Liver (tissue), 8 donors: ENCODE measurements at regions not wholly inside any gene's neighbourhood (a gene's known extent, or its start where the extent isn't known, plus 50 kb on each side); places are given as distances from the start of the nearest gene placed in this dataset.
"Not testable (repeated sequence)": the region's sequence is repeated elsewhere in the genome, so short reads cannot be mapped to it uniquely, and the experiment has no call there.

Source experiments
- DNase-seq: peaks from one replicate; pipeline ENCODE4 v3.0.0-alpha.2; 2017; ENCODE audit warnings: low spot score
- H3K27ac ChIP-seq, 2 donors: one replicate each; pipeline ENCODE4 v1.7.0; 2013; ENCODE audit warnings: inconsistent platforms in 2 of 2, low read length in 2 of 2, control low read depth in 1 of 2, low read depth in 1 of 2, mild to moderate bottlenecking in 1 of 2
- H3K27me3 ChIP-seq, 4 donors: one replicate each; pipeline versions ENCODE4 v1.6.1 to v1.7.0; 2013; ENCODE audit warnings: low read length in 3 of 4, inconsistent platforms in 1 of 4, mild to moderate bottlenecking in 1 of 4, moderate library complexity in 1 of 4; ENCODE audit not compliant: control insufficient read depth in 4 of 4, insufficient read depth in 4 of 4
- H3K36me3 ChIP-seq, 4 donors: one replicate each; pipeline versions ENCODE4 v1.6.1 to v1.7.0; 2013; ENCODE audit warnings: low read length in 3 of 4, mild to moderate bottlenecking in 3 of 4, low read depth in 1 of 4, moderate library complexity in 1 of 4; ENCODE audit not compliant: control insufficient read depth in 4 of 4, insufficient read depth in 3 of 4
- H3K4me1 ChIP-seq, 4 donors: one replicate each; pipeline versions ENCODE4 v1.6.1 to v1.7.0; 2013; ENCODE audit warnings: low read length in 3 of 4, mild to moderate bottlenecking in 3 of 4, moderate library complexity in 1 of 4; ENCODE audit not compliant: control insufficient read depth in 4 of 4, insufficient read depth in 4 of 4
- H3K4me3 ChIP-seq, 3 donors: one replicate each; pipeline versions ENCODE4 v1.6.1 to v1.7.0; 2013; ENCODE audit warnings: low read length in 3 of 3, control low read depth in 1 of 3, low read depth in 1 of 3, mild to moderate bottlenecking in 1 of 3
- H3K9ac ChIP-seq, 2 donors: one replicate each; pipeline ENCODE4 v1.7.0; 2013; ENCODE audit warnings: low read length in 2 of 2, mild to moderate bottlenecking in 2 of 2, moderate library complexity in 2 of 2, control low read depth in 1 of 2, low read depth in 1 of 2
- H3K9me3 ChIP-seq, 4 donors: one replicate each; pipeline versions ENCODE4 v1.6.1 to v1.7.0; 2013; ENCODE audit warnings: low read length in 3 of 4; ENCODE audit not compliant: control insufficient read depth in 4 of 4
- FOXA1 ChIP-seq: IDR thresholded peaks from 2 replicates; pipeline ENCODE4 v1.6.1; 2016; ENCODE audit warnings: antibody characterized with exemption
- FOXA2 ChIP-seq: IDR thresholded peaks from 2 replicates; pipeline ENCODE4 v1.6.1; 2016; ENCODE audit warnings: antibody characterized with exemption
- HNF4A ChIP-seq, 2 donors: conservative IDR thresholded peaks; 2 replicates each; pipeline ENCODE4 v1.6.1; 2016; ENCODE audit warnings: antibody characterized with exemption in 2 of 2, mild to moderate bottlenecking in 2 of 2
- HNF4G ChIP-seq: IDR thresholded peaks from 2 replicates; pipeline ENCODE4 v1.6.1; 2016; ENCODE audit warnings: antibody characterized with exemption
- JUND ChIP-seq, 2 donors: IDR thresholded peaks; 2 replicates each; pipeline ENCODE4 v1.6.1; 2016; ENCODE audit warnings: antibody characterized with exemption in 2 of 2
- RAD21 ChIP-seq, 2 donors: IDR thresholded peaks; 2 replicates each; pipeline ENCODE4 v1.6.1; 2016; ENCODE audit warnings: antibody characterized with exemption in 2 of 2, mild to moderate bottlenecking in 2 of 2
- RXRA ChIP-seq, 2 donors: IDR thresholded peaks; 2 replicates each; pipeline ENCODE4 v1.6.1; 2017 to 2018; ENCODE audit warnings: antibody characterized with exemption in 2 of 2, mild to moderate bottlenecking in 1 of 2
- SP1 ChIP-seq: IDR thresholded peaks from 2 replicates; pipeline ENCODE4 v1.6.1; 2018; ENCODE audit warnings: antibody characterized with exemption, mild to moderate bottlenecking
- TAF1 ChIP-seq: conservative IDR thresholded peaks from 2 replicates; pipeline ENCODE4 v1.6.1; 2016; ENCODE audit warnings: antibody characterized with exemption, mild to moderate bottlenecking
- YY1 ChIP-seq: IDR thresholded peaks from 2 replicates; pipeline ENCODE4 v1.6.1; 2016; ENCODE audit warnings: antibody characterized with exemption, mild to moderate bottlenecking
- ZBTB33 ChIP-seq: IDR thresholded peaks from 2 replicates; pipeline ENCODE4 v1.6.1; 2016; ENCODE audit warnings: antibody characterized with exemption
- WGBS: extraction: QIAGEN DNeasy Blood & Tissue Kit; methylation state at CpG from one replicate; pipeline ENCODE4 v1.1.7; 2013; 5-methylcytosine and 5-hydroxymethylcytosine counted together
- TF ChIP-seq, protein P1 (sequence below): IDR thresholded peaks from 2 replicates; pipeline ENCODE4 v1.6.1; 2016; ENCODE audit warnings: antibody characterized with exemption
- TF ChIP-seq, protein P2 (sequence below): fragments of 150-350 bp; IDR thresholded peaks from 2 replicates; pipeline ENCODE4 v1.5.1; 2017; ENCODE audit warnings: improper control_type of control experiment, low read depth, low read length; ENCODE audit not compliant: missing input control
- donor health status: healthy.
- donor health status: healthy.
- donor health status: healthy.
- donor health status: healthy.
- donor health status: healthy.

DNA sequence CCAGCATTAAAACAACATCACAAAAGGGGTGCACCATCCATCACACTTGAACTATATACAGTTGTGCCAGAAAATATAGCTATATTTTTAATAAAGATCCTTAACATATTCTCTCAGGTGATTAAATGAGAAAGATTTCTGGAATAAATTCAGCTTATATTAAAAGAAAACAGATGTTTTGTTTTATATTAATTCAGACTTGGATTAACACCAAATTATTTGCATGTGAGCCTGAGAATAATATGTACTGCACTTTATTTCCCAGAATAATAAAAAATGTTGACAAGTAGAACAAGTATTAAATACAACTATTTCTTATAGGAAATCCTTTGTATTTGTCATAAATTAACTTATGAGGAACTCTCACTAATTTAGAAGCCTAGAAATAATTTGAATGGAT lies 1467.4 kb downstream of the RAPGEF2 start:
- no peaks in the 10 kb centered on the region for H3K36me3 ChIP-seq

DNA sequence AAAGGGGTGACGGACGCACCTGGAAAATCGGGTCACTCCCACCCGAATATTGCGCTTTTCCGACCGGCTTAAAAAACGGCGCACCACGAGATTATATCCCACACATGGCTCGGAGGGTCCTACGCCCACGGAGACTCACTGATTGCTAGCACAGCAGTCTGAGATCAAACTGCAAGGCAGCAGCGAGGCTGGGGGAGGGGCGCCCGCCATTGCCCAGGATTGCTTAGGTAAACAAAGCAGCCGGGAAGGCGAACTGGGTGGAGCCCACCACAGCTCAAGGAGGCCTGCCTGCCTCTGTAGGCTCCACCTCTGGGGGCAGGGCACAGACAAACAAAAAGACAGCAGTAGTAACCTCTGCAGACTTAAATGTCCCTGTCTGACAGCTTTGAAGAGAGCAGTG lies 1471.4 kb downstream of the RAPGEF2 start:
- not testable (repeated sequence) for H3K9ac ChIP-seq, DNase-seq, H3K4me3 ChIP-seq, H3K27me3 ChIP-seq, H3K4me1 ChIP-seq, H3K9me3 ChIP-seq, H3K27ac ChIP-seq, H3K36me3 ChIP-seq
- 82% methylated on average over 18 of the region's 18 CpGs for WGBS

More for the DNA sequence above, 1467.4 kb downstream of the RAPGEF2 start:
- Histone ChIP-seq H3K27ac (no peak overlapping the region), H3K4me3 (no peak overlapping the region), H3K9ac (no peak overlapping the region), H3K9me3 (no peaks in the 10 kb centered on the region), H3K4me1 (no peaks in the 10 kb centered on the region), H3K27me3 (no peaks in the 10 kb centered on the region)
- TF ChIP-seq, protein P1, sequence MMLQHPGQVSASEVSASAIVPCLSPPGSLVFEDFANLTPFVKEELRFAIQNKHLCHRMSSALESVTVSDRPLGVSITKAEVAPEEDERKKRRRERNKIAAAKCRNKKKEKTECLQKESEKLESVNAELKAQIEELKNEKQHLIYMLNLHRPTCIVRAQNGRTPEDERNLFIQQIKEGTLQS, result no peak
- TF ChIP-seq FOXA1, result no peak
- no peak for TF ChIP-seq HNF4A (conservative IDR thresholded peaks at IDR 0.05)
- TF ChIP-seq SP1, result no peak
- no peak for TF ChIP-seq YY1
- TF ChIP-seq ZBTB33, result no peak
- TF ChIP-seq FOXA2, result no peak
- TF ChIP-seq HNF4G, result no peak
- DNase-seq, result no peak

GRCh38 chr4:160580581-160580980 lies 1477.7 kb downstream of the RAPGEF2 start:
- WGBS, result 78% methylated on average over 1 of the region's 1 CpG
- Histone ChIP-seq H3K9me3 (no peaks in the 10 kb centered on the region), H3K27ac (no peak overlapping the region)

More at GRCh38 chr4:160580581-160580980, 1477.7 kb downstream of the RAPGEF2 start:
- Histone ChIP-seq H3K4me3 (no peak overlapping the region), H3K27me3 (no peaks in the 10 kb centered on the region), H3K36me3 (no peaks in the 10 kb centered on the region), H3K4me1 (no peaks in the 10 kb centered on the region), H3K9ac (no peak overlapping the region)
- no peak for TF ChIP-seq SP1
- TF ChIP-seq TAF1, result no peak
- TF ChIP-seq YY1, result no peak
- no peak for TF ChIP-seq JUND (IDR thresholded peaks at IDR 0.05)
- no peak for TF ChIP-seq ZBTB33
- TF ChIP-seq, protein P2, sequence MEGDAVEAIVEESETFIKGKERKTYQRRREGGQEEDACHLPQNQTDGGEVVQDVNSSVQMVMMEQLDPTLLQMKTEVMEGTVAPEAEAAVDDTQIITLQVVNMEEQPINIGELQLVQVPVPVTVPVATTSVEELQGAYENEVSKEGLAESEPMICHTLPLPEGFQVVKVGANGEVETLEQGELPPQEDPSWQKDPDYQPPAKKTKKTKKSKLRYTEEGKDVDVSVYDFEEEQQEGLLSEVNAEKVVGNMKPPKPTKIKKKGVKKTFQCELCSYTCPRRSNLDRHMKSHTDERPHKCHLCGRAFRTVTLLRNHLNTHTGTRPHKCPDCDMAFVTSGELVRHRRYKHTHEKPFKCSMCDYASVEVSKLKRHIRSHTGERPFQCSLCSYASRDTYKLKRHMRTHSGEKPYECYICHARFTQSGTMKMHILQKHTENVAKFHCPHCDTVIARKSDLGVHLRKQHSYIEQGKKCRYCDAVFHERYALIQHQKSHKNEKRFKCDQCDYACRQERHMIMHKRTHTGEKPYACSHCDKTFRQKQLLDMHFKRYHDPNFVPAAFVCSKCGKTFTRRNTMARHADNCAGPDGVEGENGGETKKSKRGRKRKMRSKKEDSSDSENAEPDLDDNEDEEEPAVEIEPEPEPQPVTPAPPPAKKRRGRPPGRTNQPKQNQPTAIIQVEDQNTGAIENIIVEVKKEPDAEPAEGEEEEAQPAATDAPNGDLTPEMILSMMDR, result no peak
- TF ChIP-seq HNF4G, result no peak
- TF ChIP-seq RAD21 (IDR thresholded peaks at IDR 0.05), result no peak
- no peak for TF ChIP-seq FOXA1
- no peak for TF ChIP-seq RXRA (IDR thresholded peaks at IDR 0.05)
- no peak for TF ChIP-seq HNF4A (conservative IDR thresholded peaks at IDR 0.05)
- no peak for DNase-seq
